Inflammatory macrophage (primary cell): ENCODE measurements at regions not wholly inside any gene's neighbourhood (a gene's known extent, or its start where the extent isn't known, plus 50 kb on each side); places are given as distances from the start of the nearest gene placed in this dataset.

Source experiments
- DNase-seq, 2 donors: peaks; one replicate each; pipeline ENCODE4 v3.0.0-alpha.2; 2020 to 2022

DNA sequence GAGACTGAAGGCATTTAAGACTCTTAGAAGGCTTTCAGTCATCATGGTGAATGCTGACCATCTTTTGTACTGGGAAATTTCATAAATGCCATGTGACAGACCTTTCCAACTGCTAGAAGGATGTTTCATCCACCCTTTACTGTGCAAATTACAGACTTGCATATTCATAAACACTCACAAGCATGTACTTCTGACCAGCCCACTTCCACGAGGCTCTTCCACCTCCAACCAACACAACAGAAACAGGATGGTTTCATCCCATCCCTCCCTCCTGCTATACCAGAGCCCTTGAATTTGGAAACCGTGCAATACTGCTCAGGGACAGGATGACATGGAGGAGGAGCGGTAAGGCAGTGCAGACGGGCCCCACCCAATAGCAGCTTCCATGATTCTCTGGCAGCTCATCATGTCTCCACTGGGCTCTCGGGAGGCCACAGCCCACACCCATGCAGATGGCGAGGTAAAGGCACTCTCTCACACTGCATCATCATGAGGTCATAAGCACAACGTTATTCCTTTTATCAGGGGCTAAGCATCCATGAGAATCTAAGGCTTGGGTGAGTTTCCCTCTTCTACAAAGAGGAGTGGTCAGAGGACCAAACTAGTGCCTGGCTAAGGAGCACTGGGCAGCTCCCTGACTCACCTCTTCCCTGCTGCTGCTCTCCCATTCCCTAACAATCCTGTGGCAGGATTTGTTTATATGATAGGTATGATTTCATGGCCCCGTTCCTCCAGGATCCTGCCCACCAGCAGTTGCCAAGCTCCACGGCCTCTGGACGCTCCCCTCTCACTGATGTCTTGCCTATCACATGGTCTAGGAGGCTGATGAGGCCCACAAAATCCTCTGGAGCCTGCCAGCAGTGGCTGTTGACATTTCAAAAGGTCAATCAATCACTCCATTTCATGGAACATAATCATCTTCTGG, 94.4 kb upstream of the FSTL4 start:
- no peak for DNase-seq

DNA sequence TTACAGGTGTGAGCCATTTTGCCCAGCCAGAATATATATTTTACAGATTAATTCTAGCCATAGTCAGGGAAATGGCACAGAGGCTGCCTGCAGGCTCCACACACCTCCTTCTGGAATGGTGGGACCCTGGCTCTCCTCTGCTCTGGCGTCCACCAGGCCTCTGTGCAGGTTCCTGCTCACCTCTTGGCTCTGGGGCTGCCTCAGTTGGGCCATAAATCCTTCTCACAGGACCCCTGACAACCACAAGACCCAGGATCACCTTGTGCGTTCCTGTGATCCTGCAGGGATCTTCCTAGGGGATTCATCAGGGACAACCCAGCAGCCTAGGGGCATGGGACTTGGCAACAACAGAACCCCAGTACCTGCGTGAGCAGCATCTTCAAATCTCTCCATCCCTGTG, 93.0 kb upstream of the FSTL4 start:
- no peak for DNase-seq

DNA sequence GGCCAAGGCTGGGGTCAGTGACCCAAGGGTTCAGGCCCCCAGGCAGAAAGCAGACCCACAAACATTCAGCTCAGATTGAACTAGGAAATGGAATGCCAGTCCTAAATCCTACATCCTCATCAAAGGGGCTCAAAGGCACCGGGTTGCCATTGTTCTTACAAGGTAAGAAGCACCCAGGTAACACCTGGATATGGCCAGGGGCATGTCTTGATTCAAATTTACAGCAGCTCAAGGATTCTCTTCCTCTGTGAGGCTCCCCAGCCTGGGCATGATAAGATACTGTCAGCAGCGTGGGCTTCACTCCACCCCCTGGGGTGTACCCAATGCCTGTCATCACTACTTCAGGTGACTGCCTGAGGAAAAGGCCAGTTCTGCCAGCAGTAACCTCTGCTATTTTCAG, 92.1 kb upstream of the FSTL4 start:
- DNase-seq, result no peak

DNA sequence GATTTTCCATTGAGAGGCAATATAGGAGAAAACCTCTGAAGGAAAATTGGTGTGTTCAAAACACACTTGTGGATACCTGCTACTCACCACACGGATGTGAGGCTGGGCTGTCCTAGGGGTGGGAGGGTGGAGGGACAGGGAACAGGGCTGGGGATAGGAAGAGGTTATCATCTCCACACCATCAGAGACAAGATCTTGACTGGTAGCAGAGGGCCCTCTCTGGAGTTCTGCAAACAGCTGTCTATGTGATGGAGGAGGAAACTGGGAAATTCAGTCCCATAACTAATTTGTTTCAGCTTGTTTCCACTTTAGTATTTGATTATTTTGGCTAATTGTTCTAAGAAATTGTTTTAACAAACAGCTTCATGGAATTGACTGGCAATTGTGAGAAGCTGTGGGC, 91.6 kb upstream of the FSTL4 start:
- no peak for DNase-seq

DNA sequence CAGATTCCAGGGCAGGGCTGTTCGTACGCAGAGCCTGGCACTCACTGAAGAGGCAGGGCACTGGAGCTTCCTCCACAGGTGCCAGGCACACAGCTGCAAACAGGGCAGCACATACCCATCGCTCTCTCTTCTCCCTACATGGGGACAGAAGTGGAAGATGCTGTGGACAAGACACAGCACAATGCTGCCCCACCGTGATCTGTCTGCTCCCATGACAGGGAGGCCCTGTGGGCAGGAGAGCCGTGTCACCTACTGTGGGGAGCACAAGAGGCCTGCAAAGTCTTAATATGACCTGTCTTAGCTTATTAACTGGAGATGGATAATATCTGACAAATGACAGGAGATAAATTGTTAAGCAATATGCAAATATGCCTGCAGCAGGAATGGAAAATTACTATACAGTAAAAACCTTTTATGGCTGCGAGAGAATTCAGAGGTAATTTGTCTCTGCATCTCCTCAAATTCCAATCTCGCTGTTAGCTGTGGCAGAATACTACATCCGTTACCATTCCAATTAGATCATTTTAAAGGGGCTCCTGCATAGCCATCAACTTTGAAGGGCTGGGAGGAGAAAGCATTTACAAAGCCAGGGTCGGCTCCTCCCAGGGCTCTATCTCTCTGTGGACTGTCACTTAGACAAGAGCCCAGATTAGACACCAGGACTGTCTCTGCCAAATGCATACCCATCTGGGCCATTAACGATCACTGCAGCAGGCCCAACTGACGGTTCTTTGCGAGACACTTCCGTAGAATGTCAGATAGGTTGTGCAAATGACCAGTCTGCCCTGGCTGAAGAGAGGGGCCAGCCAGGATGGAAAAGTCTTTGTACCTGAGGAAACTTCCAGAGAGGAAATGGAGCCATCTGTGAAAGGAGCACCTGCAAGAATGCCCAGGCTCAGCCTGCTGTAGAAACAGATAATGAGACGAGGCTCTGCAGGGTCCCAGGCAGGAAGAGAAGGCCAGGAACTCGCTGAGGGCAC, 90.7 kb upstream of the FSTL4 start:
- no peak for DNase-seq

DNA sequence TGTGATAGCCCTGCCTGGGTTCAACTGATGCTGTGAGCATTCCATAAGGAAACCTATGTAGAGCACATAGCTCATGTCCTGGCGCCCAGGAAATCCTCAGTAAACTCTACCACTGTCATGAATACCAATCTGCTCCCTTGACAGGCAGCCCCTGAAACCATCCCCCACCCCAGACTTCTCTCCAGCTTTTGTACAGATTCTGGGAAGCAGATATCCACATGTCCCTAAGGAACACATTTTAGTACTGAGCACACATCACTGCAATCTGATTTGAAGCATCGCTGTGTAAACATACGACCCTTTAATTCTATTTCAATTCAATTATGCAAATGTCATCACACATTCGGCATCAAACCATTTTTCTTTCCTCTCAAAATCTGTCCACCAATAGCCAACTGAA, 89.5 kb upstream of the FSTL4 start:
- DNase-seq, result no peak

DNA sequence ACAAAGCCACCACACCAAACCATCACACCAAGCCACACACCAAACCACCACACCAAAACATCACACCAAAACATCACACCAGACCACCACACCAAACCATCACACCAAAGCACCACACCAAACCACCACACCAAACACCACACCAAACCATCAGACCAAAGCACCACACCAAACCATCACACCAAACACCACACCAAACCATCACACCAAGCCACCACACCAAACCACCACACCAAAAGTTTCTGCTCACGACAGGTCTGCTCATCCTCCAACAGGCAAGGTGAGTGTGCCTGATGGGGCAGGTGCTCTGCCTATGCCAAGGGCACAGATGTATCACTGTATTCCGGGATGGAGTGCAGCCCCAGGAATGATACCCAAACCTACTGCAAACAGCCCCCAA, 87.9 kb upstream of the FSTL4 start:
- DNase-seq, result no peak

DNA sequence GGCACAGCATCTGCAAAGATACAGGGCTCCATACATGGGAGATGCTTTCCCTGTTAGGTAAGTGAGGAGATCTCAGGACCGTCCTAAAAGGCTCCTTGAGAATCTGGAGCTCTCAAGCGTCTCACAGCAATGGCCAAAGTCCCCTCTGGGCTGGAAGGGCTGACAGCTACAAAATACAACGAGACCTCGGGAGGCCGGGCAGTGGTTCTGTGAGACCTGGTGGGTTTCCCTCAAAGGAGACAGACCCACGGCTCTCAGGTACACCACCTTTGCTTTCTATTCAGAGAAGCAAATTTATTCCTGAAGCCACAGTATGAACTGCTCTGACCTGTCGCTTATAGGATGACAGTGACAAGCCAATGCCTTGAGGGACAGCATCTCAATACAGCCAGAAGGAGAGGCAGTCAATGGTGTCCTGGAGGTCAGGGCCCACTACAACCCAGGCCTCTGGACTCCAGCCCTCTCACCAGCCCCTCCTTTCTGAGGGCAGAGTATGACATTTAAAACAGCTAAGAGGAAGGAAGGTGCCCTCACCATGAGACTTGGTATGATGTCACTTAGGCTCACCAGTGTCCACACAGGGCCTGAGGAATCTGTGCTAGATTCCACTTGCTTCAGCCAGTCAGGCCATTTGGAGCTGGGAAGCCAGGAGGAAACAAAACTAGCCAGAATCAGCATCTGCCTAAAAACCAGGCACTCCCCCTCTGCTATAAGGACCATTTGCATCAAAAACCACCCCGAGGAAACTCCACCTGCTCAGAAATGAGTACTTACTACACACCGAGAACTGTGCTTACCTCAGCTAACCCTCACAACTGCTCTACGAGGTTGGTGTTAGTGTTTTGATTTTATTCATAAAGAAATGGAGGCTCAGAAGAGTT, 86.5 kb upstream of the FSTL4 start:
- DNase-seq, result peak in 1 of 2 donors; percentile 13

DNA sequence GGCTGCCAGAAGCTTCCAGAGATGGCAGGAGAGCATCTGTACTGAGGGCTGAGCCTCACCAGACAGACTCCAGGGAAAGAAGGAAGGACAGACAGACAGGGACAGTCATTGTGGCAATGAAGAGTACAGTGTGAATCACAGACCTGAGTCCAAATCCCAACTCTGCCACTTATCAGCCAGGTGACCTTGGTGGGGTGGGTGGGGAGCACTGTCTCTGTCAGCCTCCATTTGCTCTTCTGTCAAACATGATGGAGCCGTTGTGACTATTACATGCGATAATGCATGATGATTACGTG, 85.9 kb upstream of the FSTL4 start:
- DNase-seq, result no peak

DNA sequence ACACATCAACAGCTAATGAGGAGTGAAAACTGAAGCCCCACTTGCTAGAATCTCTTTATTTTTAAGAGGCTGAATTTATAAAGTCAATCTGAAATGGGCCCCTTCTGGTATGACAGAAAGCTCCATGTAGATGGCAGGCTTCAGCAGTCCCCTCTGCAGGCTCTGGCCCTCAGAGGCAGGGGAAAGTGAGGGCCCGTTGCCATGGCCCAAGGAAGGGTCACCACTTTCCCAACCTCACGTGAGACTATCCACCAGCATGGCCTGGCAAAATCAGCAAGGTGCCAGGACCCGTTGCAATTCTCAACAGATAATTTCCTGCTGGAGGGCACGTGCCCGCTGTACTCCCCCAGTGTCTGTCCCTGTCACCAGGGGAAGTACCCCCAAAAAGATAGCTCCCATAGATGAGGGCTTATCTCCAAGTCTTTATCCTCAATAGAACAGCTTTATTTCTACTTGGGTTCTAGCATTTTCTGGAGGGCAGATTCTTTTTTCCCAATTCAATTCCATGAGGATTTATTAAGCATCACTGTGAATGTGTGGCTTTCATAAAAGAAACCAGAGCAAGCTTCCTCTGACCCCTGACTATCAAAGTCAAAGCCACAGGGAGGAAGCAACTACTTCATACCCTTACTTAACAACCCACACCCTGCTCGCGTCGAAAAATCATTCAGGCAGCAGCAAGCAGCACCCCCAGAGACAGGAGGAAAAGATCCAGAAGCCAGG, 85.4 kb upstream of the FSTL4 start:
- peak in 1 of 2 donors; percentile 2 for DNase-seq

DNA sequence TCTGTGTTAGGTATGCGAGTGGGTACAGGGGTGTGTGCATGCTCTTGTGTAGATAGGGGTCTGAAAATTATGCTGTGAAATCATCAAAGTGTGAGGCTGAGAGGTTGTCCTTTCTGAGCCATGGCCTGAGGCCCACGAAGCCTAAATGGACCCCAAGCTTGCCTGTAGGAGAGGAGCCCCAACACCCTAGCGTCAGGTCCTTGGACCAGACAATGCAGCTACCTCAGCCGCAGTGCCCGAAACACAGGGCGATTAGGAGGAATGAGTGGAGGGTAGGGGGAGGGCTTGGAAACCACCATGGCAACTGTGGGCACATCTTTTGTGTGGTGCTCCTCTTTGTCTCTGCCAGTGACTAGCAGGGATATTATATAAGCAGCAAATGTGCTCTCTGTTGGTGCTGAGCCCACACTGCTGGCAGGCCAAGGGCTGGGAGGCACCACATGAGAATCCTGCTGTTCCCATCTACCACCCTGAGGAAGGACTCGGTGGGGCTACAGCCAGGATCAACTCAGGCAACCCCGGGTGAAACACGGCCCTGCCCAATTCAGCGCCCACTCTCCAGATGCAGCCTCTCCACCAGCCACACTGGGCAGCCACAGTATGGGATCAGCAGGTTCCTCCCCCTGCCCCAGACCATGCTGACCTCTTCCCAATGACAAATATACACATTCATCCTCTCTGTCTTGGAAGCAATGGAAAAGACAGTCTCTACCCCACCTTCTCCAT, 84.6 kb upstream of the FSTL4 start:
- no peak for DNase-seq

DNA sequence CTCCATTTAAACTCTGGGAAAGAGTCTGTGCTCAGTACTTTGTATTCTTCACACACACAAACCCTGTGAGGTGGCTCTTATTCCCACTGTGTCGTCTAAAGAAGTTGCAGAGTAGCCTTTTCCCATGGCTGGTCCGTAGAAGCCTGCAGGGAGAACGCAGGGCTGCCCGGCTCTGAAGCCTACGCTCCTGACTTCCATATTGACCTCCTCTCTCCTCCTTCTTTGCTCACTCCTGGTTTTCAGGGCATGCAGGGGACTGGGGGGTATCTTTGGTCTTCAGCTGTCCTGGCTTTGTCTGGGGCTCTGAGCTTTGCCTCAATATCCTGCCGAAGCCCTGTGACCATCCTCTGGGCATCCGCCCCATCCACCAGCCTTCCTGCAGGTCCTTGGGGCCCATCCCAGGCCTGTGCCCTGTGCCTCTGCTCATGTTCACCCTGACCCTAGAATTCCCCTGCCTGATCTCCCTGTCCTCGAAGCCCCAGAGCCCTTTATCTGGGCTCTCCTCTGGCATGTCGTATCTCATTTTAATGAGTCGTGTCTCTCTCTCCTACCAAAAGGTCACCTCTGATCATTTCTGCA, 83.8 kb upstream of the FSTL4 start:
- DNase-seq, result no peak

DNA sequence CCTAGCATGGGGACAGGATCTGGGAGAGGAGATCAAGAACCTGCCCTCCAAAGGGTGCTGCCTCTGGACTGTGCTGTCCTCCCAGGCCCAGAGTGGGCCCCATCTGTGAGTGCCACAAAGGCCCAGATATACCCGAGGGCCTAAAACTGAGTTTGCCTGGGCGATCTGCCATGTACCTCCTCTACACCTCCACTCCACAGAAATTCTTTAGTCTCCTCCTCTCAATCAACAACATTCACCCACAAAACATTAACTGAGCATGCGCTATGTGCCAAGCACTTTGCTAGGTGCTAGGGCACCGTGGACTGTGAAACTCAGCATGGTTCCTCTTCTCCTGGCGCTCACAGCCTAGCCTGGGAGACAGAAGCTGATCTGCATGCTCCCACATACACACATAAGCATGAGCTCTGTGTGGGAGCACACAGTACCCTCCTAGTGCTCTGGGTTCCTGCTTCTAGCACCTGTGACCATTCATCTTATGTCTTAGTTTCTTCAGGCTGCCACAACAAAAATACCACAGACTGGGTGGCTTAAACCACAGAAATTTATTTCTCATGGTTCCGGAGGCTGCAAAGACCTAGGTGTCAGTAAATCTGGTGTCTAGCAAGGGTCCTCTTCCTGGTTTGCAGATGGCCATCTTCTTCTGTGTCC, 82.0 kb upstream of the FSTL4 start:
- DNase-seq, result peak in 1 of 2 donors; percentile 22

DNA sequence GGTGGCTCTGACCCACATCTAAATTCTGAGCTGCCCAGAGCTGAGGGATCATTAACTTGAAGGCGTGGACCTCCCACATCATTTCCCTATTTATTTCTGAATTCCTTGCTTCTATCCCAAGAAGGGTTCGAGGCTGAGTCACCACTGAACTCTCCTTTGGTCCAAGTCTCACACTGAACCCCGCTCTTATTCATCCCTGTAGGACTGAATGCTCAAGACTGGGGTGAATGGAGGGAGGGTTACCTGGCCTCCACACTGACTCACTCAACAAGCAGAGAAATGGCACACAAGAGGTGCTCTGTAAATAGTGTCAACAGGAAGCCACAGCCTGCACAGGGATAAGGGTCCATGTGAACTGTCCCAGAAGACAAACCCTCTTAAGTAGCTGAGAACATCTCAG, 79.1 kb upstream of the FSTL4 start:
- DNase-seq, result no peak

DNA sequence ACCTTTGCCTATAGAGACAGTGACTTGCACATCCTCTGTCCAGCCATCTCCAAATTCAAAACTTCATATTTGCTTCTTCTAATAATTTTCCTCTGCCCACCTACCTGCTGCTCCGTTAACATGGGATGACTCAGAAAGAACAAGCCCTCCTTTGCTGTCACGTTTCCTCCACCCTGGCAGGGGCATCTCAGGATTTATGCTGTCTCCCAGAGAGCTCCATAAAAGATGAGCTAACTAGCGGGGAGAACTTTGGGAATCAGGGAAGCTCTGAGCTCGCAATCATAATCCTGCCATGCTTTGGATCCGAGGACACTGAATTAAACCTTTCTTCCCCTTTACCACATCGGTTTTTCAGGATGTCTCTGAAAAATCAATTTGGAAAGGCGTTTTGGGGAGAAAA, 78.4 kb upstream of the FSTL4 start:
- no peak for DNase-seq

DNA sequence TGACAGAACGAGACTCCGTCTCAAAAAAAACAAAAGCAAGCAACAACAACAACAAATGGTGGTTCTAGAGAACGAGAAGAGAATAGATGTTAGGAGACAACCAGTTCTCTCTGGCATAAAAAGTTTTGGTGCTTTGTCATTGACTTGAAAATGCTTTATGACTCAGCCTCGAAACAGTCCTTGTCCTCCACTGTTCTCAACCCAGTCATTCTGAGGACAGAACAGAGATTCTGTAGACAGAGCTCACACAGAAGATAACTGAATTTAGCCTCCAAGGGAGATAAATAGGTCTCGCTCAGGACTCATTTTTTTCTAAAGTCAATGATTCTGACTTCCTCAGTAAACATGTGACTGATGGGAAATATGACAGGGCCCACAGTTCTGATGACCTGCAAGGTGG, 76.0 kb upstream of the FSTL4 start:
- DNase-seq, result no peak

DNA sequence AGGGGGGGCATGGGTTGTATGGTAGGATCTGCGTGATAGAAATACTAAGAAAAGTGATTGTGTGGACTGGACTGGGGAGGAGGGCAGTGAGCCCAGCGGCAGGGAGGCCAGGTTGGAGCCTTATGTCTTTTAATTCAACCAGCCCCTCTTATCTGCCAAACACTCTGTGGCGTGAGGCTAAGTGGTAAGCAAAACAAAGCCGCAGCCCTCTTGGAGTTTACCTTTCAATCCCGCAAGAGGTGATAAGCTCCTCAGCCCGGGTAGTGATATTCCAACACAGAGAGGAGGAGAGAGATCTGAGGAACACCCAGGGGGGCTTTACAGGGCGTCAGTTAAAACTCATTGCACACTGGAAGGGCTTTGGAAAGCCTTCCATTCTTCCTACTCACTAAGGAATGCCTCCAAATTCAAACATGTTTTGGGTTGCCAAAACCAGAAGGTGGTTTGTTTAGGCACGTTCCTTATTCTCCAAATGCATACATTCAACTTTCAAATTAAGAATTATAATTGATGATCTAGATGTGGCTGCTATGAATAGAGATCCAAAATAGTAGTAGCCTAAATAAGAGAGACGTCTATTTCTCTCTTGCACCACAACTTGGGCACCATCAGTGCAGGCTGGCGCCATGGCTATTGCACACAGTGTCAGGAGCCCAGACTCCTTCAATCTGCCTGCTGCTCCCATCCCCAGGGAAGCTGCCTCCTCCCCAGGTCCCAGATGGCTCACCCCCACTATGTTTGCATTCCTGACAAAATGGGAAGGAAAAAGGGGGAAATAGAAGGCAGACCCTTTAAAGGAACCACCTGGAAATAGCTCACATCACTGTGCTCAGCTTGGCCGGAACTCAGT, 75.1 kb upstream of the FSTL4 start:
- DNase-seq, result no peak

DNA sequence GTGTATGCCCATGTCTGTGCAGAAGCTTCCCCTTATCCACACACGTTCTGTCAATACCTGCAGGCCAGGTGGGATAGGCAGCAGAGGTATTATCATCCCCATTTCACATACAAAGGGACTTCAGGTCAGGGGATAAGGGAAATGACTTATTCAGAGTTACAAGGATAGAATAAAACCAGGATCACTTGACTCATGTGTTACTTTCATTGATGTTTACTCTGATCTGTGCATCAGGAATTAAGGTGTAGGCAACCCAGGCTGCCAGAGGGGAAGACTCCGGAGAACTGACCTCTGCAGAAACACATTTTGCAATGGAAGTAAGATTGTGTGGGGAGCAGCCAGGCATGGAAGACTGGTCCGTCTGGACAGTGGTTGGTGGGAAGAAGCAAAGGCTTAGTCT, 74.2 kb upstream of the FSTL4 start:
- DNase-seq, result no peak

DNA sequence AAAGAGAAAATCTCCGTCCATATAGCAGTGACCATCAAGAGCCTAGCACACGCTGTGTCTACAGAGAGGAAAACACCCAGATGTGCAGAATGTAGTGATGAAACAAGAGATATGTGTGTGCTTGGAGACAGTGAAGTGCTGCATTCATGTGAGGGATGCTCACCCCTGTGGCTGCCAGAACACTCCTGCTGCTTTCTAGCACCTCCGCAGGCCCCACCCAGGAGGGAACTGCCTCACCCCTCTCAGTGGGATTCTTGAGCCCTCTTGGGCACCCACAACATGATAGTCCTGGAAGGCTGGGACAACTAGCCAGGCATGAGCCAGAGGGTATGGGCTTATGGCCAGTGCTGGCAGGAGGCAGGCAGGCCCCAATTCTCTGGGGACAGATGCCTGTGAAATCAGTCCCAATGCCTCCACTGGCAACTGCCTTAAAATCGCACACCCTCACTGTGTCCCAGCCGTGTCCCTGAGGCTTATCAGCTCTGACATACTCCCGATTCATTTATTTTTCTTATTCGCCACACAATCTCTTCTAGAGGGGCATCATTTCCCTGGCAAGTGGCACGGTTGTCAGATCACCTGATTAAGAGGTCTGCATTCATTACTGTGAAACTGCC, 73.2 kb upstream of the FSTL4 start:
- DNase-seq, result no peak
